Thoracic aorta (tissue), 2 donors: ENCODE measurements at regions not wholly inside any gene's neighbourhood (a gene's known extent, or its start where the extent isn't known, plus 50 kb on each side); places are given as distances from the start of the nearest gene placed in this dataset.

Experiments used
- ATAC-seq: fragments of 150-250 bp; one replicate; pipeline ENCODE4 v1.8.0; 2017; ENCODE audit warnings: low read depth; ENCODE audit not compliant: insufficient number of reproducible peaks, low FRiP score
- DNase-seq: peaks from one replicate; pipeline ENCODE4 v3.0.0-alpha.2; 2020; ENCODE audit warnings: low spot score
- H3K27ac ChIP-seq, 2 donors: fragments of 200-600 bp; sonication (generic); 1 replicate in 1 of 2; 2 replicates in 1 of 2; pipeline ENCODE4 v1.5.1; 2016; ENCODE audit warnings: mild to moderate bottlenecking in 2 of 2, moderate library complexity in 2 of 2
- H3K27me3 ChIP-seq: fragments of 200-600 bp; sonication (generic); replicated peaks from 2 replicates; pipeline ENCODE4 v1.6.0; 2016; ENCODE audit warnings: mild to moderate bottlenecking; ENCODE audit not compliant: insufficient read depth
- H3K36me3 ChIP-seq: fragments of 200-600 bp; sonication (generic); one replicate; pipeline ENCODE4 v1.5.1; 2016
- H3K4me1 ChIP-seq, 2 donors: fragments of 200-600 bp; sonication (generic); 1 replicate in 1 of 2; 2 replicates in 1 of 2; pipeline versions ENCODE4 v1.5.1 to v1.6.0; 2016; ENCODE audit warnings: low read depth in 2 of 2, mild to moderate bottlenecking in 1 of 2; ENCODE audit not compliant: control insufficient read depth in 1 of 2
- H3K4me3 ChIP-seq: fragments of 200-600 bp; sonication (generic); 2 replicates; pipeline ENCODE4 v1.5.1; 2016; ENCODE audit warnings: mild to moderate bottlenecking
- H3K9me3 ChIP-seq: fragments of 200-600 bp; sonication (generic); 2 replicates; pipeline ENCODE4 v1.5.1; 2016
- CTCF ChIP-seq: fragments of 200-600 bp; sonication (generic); IDR thresholded peaks from one replicate; pipeline ENCODE4 v1.5.1; 2019; ENCODE audit warnings: antibody characterized with exemption

DNA sequence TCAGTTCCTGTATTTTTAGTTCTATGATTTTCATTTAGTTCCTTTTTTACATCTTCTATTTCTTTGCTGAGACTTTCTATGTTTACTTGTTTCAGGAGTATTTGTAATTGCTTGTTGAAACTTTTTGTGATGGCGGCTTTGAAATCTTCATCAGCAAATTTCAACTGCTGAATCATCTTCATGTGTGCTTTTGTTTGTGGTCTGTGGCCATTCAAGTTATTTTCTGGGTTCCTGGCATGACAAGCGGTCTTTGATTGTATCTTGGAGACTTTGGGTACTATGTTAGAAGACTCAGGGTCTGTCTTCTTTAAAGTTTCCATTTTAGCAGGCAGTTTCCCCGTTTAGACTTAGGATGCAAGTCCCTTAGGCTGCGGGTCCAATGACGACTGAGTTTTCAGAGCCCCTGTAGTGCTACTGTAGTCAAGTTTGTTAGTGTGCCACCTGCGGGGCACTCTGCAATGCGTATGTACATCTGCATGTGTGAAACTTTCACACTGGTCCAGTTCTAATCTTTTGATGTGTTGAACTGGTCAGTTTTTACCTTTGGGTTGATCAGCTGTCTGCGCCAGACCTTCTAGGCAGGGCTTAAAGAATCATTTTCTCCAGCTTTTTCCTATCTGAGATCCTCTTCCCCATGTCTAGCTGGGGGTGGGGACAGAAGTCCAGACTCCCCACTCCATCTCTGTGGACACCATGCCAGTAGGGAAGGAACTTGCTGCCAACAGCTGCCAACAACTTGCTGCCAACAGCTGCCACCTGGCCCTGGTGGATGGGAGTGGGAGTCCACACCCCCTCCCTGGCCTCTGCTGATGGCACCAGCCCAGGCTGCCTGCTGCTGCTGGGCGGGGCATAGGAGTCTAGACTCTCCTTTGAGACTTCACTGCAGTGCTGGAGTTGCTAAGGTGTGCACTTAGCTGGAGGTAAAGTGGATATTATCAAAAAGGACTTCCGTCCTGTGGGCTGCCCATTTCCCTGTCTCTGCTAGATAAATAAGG is 190.9 kb downstream of the TJP1 start:
- H3K9me3 ChIP-seq: no peaks in the 10 kb centered on the region
- H3K27me3 ChIP-seq: no peaks in the 10 kb centered on the region
- no peak overlapping the region for H3K27ac ChIP-seq
- DNase-seq: no peak
- TF ChIP-seq CTCF: no peak
- ATAC-seq: no peak
- H3K36me3 ChIP-seq: no peaks in the 10 kb centered on the region
- H3K4me3 ChIP-seq: no peak overlapping the region
- H3K4me1 ChIP-seq: no peaks in the 10 kb centered on the region

DNA sequence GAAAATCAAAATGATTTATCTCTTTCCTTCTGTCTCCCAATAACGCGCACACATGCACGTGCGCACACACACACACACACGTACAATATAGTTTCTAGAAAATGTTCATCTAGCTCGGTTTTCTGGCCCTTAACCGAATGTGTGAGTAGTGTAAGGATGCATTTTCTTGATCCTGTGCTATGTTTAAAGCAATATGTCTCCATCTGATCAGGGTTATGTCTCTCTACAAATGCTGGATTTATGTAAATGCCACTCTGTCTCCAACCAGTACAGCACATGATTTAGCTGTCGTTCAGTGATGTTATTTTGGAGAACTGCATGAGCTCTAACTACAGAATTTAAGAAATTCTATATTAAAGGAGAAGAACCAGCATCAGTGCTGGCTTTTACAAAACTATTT is 198.0 kb downstream of the TJP1 start:
- no peak for TF ChIP-seq CTCF
- DNase-seq: no peak
- no peaks in the 10 kb centered on the region for H3K36me3 ChIP-seq
- H3K27me3 ChIP-seq: no peaks in the 10 kb centered on the region
- H3K4me1 ChIP-seq: peaks cover 0 to 18% of the 10 kb centered on the region in 2 donors
- no peak overlapping the region for H3K4me3 ChIP-seq
- no peak overlapping the region for H3K27ac ChIP-seq
- H3K9me3 ChIP-seq: no peaks in the 10 kb centered on the region
- ATAC-seq: no peak

DNA sequence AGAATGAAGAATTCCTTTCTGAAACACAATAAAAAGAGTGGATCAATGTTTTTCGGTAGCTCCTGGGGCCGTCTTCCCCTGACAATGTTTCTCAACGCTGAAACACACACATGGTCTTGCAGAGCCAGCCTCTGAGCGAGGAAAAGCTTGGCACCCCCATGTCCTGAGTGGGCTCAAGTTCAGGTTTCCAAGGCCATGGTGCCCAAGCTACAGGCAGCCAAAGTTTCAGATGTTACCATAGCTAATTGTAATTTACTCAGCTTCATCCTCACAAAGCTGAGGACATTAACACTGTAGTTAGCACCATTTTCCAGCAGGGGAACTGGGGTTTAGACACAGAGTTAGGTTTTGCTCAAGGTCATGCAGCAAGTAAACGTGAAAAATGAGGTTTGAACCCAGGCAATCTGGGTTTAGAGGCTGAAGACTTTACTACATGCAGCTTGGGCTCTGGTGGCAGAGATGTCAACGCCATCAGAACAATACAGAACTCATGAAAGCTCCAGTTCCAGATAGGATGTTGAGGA is 199.1 kb downstream of the TJP1 start:
- H3K27me3 ChIP-seq: no peaks in the 10 kb centered on the region
- ATAC-seq (no peak), DNase-seq (no peak)
- no peaks in the 10 kb centered on the region for H3K36me3 ChIP-seq
- TF ChIP-seq CTCF: no peak
- H3K4me1 ChIP-seq: peaks cover 0 to 18% of the 10 kb centered on the region in 2 donors
- H3K27ac ChIP-seq: no peak overlapping the region
- H3K4me3 ChIP-seq: no peak overlapping the region
- H3K9me3 ChIP-seq: no peaks in the 10 kb centered on the region

- no peaks in the 10 kb centered on the region for H3K9me3 ChIP-seq
- H3K27ac ChIP-seq: no peak overlapping the region
- H3K4me3 ChIP-seq: no peak overlapping the region
- TF ChIP-seq CTCF: no peak
- no peak for ATAC-seq
- no peak for DNase-seq
- H3K4me1 ChIP-seq: peaks cover 0 to 18% of the 10 kb centered on the region in 2 donors
- no peaks in the 10 kb centered on the region for H3K36me3 ChIP-seq
- H3K27me3 ChIP-seq: no peaks in the 10 kb centered on the region
Measured at GRCh38 chr15:29622637-29623036, 199.6 kb downstream of the TJP1 start.

DNA sequence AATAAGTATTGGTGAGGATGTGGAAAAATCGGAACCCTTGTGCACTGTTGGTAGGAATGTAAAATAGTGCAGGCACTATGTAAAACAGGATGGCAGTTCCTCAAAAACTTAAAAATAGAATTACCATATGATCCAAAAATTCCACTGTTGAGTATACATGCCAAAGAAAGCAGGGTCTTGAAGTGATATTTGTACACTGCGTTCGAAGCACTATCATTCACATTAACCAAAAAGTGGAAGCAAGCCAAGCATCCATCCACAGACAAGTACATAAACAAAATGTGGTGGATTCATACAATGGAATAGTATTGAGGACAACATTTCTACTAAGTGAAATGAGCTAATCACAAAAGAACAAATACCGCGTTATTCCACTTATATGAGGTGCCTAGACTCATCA is 200.7 kb downstream of the TJP1 start:
- peaks cover 0 to 18% of the 10 kb centered on the region in 2 donors for H3K4me1 ChIP-seq
- H3K36me3 ChIP-seq: no peaks in the 10 kb centered on the region
- H3K27me3 ChIP-seq: no peaks in the 10 kb centered on the region
- H3K27ac ChIP-seq: no peak overlapping the region
- ATAC-seq (no peak), DNase-seq (no peak)
- no peak overlapping the region for H3K4me3 ChIP-seq
- H3K9me3 ChIP-seq: no peaks in the 10 kb centered on the region
- TF ChIP-seq CTCF: no peak
